ENCODE measurements at regions not wholly inside any gene's neighbourhood (a gene's known extent, or its start where the extent isn't known, plus 50 kb on each side); places are given as distances from the start of the nearest gene placed in this dataset.

DNA sequence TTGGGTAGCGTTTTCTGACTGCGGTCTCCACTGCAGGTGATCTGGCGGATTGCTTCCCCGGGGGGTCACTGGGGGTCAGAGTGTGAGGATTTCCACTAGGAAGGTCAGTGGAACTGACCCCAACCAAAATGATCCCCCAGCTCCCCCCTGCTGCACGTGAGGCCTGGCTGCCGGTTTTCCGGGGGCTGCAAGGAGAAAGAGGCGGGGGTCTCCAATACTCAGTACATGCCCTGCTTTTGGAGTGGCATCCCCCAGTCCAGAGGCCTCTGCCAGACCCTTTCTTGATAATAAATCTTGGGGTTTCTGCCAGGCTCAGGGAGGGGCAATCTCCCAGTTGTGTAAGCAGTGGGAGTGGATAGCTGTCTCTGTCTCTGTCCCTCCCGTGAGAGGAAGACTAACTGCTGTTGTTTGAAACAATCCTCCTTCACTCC lies 71.5 kb upstream of the RTL6 start:
- TF ChIP-seq, protein P1, sequence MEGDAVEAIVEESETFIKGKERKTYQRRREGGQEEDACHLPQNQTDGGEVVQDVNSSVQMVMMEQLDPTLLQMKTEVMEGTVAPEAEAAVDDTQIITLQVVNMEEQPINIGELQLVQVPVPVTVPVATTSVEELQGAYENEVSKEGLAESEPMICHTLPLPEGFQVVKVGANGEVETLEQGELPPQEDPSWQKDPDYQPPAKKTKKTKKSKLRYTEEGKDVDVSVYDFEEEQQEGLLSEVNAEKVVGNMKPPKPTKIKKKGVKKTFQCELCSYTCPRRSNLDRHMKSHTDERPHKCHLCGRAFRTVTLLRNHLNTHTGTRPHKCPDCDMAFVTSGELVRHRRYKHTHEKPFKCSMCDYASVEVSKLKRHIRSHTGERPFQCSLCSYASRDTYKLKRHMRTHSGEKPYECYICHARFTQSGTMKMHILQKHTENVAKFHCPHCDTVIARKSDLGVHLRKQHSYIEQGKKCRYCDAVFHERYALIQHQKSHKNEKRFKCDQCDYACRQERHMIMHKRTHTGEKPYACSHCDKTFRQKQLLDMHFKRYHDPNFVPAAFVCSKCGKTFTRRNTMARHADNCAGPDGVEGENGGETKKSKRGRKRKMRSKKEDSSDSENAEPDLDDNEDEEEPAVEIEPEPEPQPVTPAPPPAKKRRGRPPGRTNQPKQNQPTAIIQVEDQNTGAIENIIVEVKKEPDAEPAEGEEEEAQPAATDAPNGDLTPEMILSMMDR (IDR thresholded peaks at IDR 0.05), result no peak
- TF ChIP-seq POLR2A (IDR thresholded peaks at IDR 0.05), result no peak

Measured in testis (tissue), 2 donors.